HG02852 (cell line): ENCODE measurements at regions not wholly inside any gene's neighbourhood (a gene's known extent, or its start where the extent isn't known, plus 50 kb on each side); places are given as distances from the start of the nearest gene placed in this dataset.

Source experiments
- ATAC-seq: cut with Tn5 transposase; IDR thresholded peaks from one replicate; pipeline ENCODE4 v1.9.1; 2021; ENCODE audit warnings: mild to moderate bottlenecking, moderate library complexity; ENCODE audit not compliant: unreplicated experiment

GRCh38 chr1:229075716-229076115 lies 195.2 kb upstream of the RAB4A start:
- ATAC-seq = no peak

DNA sequence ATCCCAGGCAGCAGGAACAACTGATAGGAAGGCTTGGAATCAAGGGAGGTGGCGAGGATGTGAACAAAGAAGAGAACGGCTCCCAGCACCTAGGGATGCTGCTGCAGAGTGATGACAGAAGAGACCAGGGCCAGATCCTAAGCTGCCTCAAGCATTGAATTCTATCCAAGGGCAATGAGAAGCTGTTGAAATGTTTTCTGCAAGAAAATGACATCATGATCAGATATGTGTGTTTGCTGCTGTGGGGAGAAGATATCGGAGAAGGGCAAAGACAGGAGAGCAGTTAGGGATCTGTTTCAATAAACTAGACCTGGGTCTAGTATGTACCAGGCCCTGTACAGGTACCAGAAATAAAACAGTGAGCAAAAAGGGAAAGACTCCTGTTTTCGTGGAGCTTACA lies 194.7 kb upstream of the RAB4A start:
- ATAC-seq = no peak

GRCh38 chr1:229079016-229079595 lies 191.8 kb upstream of the RAB4A start:
- ATAC-seq = no peak

GRCh38 chr1:229080361-229080760 lies 190.6 kb upstream of the RAB4A start:
- ATAC-seq = no peak

- ATAC-seq = no peak
Observed at GRCh38 chr1:229085291-229085690, 185.6 kb upstream of the RAB4A start.

DNA sequence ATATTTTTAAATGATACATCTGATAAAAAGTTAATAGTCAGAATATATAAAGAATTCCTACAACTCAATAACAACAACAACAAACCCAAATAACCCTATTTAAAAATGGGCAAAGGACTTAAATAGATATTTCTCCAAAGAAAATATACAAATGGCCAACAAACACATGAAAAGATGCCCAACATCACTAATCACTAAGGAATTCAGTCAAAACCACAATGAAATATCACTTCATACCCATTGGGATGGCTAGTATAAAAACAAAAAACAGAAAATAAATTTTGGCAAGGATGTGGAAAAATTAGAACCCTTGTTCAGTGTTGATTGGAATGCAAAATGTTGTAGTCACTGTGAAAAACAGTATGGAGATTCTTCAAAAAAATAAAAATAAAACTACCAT lies 184.8 kb upstream of the RAB4A start:
- ATAC-seq = no peak

DNA sequence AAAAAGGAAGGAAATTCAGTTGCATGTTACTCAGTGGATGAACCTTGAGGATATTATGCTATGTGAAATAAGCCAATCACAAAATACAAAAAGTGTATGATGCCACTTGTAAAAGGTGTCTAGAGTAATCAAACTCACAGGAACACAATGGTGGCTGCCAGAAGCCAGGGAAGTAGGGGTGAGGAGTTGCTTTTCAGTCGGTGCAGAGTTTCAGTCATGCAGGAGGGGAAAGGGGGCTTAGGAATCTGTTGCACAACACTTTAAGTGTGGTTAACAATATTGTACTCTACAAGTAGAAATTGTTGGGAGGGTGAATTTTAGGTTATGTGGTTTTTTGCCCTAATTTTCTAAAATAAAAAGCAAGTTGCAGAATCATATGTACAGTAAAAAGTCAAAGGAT lies 184.2 kb upstream of the RAB4A start:
- no peak for ATAC-seq

DNA sequence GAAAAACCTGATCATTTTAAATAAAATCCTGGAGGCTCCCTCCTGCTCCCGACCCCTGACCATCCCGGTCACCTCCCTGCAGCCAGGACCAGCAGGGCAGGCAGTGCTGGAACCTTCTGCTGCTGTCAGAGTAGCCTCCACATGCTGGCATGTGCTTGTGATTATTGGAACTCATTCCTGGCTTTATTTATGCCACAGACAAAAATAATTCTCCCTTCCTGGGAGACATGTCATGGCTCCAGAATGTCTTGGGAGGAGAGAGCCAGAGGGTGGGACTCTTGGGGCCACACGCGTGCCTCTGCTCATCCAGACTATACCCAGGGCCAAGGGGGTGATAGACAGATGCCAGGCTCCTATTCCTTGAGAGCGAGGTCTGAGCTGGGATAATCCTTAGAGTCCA lies 183.6 kb upstream of the RAB4A start:
- ATAC-seq = no peak

- ATAC-seq = no peak
Observed at GRCh38 chr1:229087906-229088305, 183.0 kb upstream of the RAB4A start.

GRCh38 chr1:229088711-229089110 lies 182.2 kb upstream of the RAB4A start:
- no peak for ATAC-seq

DNA sequence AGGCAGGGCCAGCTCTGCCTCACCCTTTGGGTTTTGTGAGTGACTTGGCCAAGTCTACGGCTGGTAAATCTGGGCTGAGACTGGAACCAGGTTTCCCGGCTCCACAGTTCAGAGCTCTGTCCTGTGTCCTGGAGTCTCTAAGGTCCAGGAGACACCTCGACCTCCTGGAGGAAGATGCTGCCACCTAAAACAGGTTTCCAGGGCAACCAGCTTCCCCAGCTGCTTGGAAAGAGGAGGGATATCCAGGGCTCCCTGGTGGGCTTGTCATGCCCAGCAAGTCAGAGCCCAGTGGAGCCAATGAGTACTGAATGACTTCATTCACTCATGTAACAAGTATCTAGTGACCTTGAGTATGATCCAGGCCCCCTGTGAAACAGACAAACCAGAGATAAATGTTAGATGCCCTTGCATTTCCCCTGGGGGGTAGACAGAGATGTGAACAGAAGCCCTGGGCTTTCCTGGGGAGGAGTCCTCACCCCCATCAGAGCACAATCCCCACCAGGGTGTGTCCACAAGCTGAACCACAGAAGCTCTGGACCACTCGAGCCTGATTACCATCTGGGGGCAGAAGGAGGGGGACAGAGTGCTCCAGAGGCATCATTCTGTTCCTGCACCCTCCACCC lies 181.2 kb upstream of the RAB4A start:
- no peak for ATAC-seq

GRCh38 chr1:229091721-229092136 lies 179.2 kb upstream of the RAB4A start:
- no peak for ATAC-seq

DNA sequence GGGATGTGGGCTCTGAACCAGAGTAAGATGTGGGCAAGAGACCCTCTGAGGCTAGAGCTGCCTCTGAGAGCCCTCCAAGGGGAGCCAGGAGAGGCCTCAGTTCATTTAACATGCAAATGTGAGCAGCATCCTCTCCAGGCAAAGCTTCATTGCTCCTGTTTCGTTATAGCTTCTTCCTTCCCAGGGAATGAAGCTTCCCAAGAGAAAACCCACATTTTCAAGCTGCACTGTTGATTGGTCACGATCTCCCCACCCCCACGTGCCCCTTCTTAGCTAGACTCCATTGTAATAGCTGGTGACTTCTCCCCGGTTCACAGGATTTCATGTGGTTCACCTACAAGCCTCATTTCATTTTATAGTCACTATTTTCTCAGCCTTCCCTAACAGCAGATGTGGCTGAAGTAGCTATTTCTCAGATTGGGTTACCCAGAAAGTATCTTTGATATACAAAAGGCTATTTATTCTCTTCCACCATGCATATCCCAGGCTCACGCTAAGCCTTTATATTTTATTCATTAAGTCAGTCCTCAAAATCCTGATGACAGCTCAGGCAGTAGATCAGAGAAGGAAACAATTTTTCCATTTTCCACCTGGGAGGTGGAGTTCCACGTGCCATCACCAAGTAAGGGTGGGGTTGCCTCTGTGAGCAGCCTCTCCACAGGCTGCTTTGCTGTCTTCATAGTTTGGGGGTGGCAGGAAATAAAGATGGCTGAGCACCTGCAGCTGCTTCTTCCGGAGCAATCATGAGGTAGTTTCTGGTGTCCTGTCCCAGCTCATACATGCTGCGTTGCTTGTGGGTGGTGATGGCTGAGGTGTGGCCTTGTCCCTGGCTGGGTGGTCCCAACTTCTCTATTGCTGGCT lies 178.3 kb upstream of the RAB4A start:
- ATAC-seq = no peak

DNA sequence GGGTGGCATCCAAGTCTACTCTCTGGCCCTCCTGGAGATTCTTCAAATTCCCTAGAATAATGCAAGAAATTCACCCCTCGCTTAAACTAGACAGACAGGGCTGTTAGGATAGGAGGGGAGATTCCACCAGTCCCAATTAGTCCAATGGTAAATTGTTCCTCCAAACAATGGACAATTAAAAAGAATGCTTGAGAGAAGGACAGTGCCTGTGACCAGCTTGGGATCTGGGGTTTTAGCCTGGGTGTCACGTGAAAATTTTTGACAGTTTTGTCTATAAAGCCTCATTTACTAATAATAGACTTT lies 177.7 kb upstream of the RAB4A start:
- ATAC-seq = no peak

DNA sequence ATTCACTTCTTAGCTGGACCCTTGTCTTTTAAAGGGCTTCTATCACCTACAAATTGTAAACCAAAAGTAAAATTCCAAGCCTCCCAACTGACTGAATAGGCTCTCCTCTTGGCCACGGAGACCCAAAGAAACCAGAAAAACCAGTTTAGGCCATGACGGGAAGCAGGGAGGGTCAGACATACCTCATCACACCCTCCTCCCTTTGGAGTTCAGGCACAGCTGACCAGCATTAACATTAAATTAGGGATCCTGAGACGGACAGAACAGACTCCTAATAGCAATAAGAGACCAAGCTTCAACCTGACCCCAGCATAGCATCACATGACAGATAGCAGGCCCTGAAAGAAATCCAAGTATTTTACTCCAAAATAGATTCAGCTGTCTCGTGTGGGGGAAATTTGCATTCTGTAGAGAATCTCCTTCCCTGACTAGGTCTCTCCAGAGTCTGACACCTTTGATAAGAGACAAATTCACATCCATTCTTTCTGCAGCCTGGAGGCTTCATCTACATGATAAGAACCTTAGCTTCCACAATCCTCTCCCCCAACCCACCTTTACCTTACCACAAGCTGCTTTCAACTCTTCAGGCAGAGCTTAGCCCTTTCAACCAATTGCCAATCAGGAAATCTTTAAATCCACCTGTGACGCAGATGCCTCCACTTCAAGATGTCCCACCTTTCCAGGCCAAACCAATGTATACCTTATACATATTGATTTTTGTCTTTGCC lies 177.1 kb upstream of the RAB4A start:
- no peak for ATAC-seq

GRCh38 chr1:229094476-229095311 lies 176.2 kb upstream of the RAB4A start:
- ATAC-seq = no peak

DNA sequence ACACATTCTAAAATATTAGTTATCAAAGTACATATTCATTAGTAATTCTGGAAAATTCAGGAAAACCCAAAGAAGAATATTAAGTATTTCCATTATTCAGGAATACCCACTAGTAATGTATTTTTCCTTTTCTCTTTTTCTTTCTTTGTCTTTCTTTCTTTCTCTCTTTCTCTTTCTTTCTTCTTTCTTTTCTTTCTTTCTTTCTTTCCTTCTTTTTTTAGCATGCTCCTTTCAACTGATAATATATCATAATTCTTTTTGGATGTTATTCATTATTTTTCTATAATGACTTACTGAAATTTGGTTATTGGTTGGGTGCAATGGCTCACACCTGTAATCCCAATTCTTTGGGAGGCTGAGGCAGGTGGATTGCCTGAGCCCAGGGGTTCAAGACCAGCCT lies 175.6 kb upstream of the RAB4A start:
- no peak for ATAC-seq

DNA sequence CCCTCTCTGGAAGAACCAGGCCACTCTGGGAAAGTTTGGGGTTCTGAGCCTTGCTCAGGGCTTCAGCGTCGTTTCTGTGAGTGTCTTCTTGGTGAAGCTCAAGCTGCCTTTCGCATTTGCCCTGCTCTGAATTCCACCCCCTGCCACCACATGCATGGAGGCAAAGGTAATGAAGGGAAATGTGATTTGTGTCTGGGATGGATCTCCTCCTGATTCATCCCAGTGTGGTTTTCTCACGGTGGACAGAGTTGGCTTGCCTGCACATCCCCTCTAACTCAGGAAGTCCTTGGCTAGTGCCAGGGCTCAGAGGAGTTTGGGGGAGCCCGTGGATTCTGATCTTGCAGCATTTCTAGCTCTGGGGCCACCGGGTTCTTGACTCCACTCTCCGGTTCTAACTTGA lies 173.6 kb upstream of the RAB4A start:
- no peak for ATAC-seq

- ATAC-seq = no peak
Observed at GRCh38 chr1:229098361-229098760, 172.6 kb upstream of the RAB4A start.

GRCh38 chr1:229098903-229099578 lies 171.9 kb upstream of the RAB4A start:
- ATAC-seq = no peak
